Suppressor macrophage treated with lipopolysaccharide for 1 hour (primary cell): ENCODE measurements at regions not wholly inside any gene's neighbourhood (a gene's known extent, or its start where the extent isn't known, plus 50 kb on each side); places are given as distances from the start of the nearest gene placed in this dataset.
"Not testable (repeated sequence)": the region's sequence is repeated elsewhere in the genome, so short reads cannot be mapped to it uniquely, and the experiment has no call there.

Experiments used
- DNase-seq, 3 donors: peaks; one replicate each; pipeline ENCODE4 v3.0.0-alpha.2; 2020 to 2022

- no peak for DNase-seq
Measured at GRCh38 chr5:61215996-61216395, 53.7 kb upstream of the SMIM15 start.

- DNase-seq = no peak
Measured at GRCh38 chr5:61216741-61217140, 54.5 kb upstream of the SMIM15 start.

GRCh38 chr5:61217214-61217613 lies 54.9 kb upstream of the SMIM15 start:
- no peak for DNase-seq

GRCh38 chr5:61228229-61228628 lies 66.0 kb upstream of the SMIM15 start:
- DNase-seq = no peak

GRCh38 chr5:61228691-61229280 lies 66.5 kb upstream of the SMIM15 start:
- DNase-seq = peak; percentile 25 to 29 (median 27)

- DNase-seq = no peak
Measured at GRCh38 chr5:61229416-61229815, 67.1 kb upstream of the SMIM15 start.

GRCh38 chr5:61230492-61230891 lies 68.2 kb upstream of the SMIM15 start:
- DNase-seq = no peak

GRCh38 chr5:61231813-61232212 lies 69.5 kb upstream of the SMIM15 start:
- DNase-seq = no peak

GRCh38 chr5:61232490-61233050 lies 70.3 kb upstream of the SMIM15 start:
- no peak for DNase-seq

- no peak for DNase-seq
Measured at GRCh38 chr5:61234019-61234418, 71.8 kb upstream of the SMIM15 start.

- DNase-seq = not testable (repeated sequence)
Measured at GRCh38 chr5:61236715-61237114, 74.4 kb upstream of the SMIM15 start.

- peak; percentile 66 to 79 (median 72) for DNase-seq
Measured at GRCh38 chr5:61245486-61245885, 83.2 kb upstream of the SMIM15 start.

- DNase-seq = no peak
Measured at GRCh38 chr5:61245936-61246335, 83.7 kb upstream of the SMIM15 start.

- DNase-seq = no peak
Measured at GRCh38 chr5:61246768-61247307, 84.6 kb upstream of the SMIM15 start.

- no peak for DNase-seq
Measured at GRCh38 chr5:61251874-61252642, 80.0 kb upstream of the ZSWIM6 start.

GRCh38 chr5:61252643-61252925 lies 79.5 kb upstream of the ZSWIM6 start:
- no peak for DNase-seq

- no peak for DNase-seq
Measured at GRCh38 chr5:61253547-61253946, 78.5 kb upstream of the ZSWIM6 start.

GRCh38 chr5:61254969-61255555 lies 77.0 kb upstream of the ZSWIM6 start:
- DNase-seq = no peak

GRCh38 chr5:61256474-61256873 lies 75.6 kb upstream of the ZSWIM6 start:
- DNase-seq = no peak

- no peak for DNase-seq
Measured at GRCh38 chr5:61257421-61257820, 74.6 kb upstream of the ZSWIM6 start.

GRCh38 chr5:61261136-61261535 lies 70.9 kb upstream of the ZSWIM6 start:
- no peak for DNase-seq

GRCh38 chr5:61262080-61262479 lies 70.0 kb upstream of the ZSWIM6 start:
- DNase-seq = no peak

- DNase-seq = no peak
Measured at GRCh38 chr5:61263072-61263471, 69.0 kb upstream of the ZSWIM6 start.
